HFFc6 (cell line): ENCODE measurements at regions not wholly inside any gene's neighbourhood (a gene's known extent, or its start where the extent isn't known, plus 50 kb on each side); places are given as distances from the start of the nearest gene placed in this dataset.

Experiments used
- DNase-seq: peaks from one replicate; pipeline ENCODE4 v3.0.0-alpha.2; 2018
- H3K27ac Mint-ChIP-seq: 2 replicates; pipeline ENCODE4 v1.8.0; 2020; ENCODE audit warnings: mild to moderate bottlenecking, mixed read lengths
- H3K27me3 Mint-ChIP-seq: 2 replicates; pipeline ENCODE4 v1.8.0; 2021; ENCODE audit warnings: mild to moderate bottlenecking, moderate library complexity, mixed read lengths; ENCODE audit not compliant: insufficient read depth
- H3K36me3 Mint-ChIP-seq: 2 replicates; pipeline ENCODE4 v1.8.0; 2021; ENCODE audit warnings: low read depth, mixed read lengths
- H3K4me1 Mint-ChIP-seq: 2 replicates; pipeline ENCODE4 v1.8.0; 2020; ENCODE audit warnings: low read depth, mixed read lengths
- H3K4me3 Mint-ChIP-seq: 2 replicates; pipeline ENCODE4 v1.8.0; 2020; ENCODE audit warnings: mild to moderate bottlenecking, moderate library complexity, mixed read lengths
- H3K9me3 Mint-ChIP-seq: 2 replicates; pipeline ENCODE4 v1.8.0; 2020; ENCODE audit warnings: mild to moderate bottlenecking, mixed read lengths
- TF ChIP-seq, protein P1 (sequence below): fragments of 200-600 bp; sonication (generic); IDR thresholded peaks from 2 replicates; pipeline ENCODE4 v1.5.0; 2021; ENCODE audit warnings: antibody characterized with exemption, mild to moderate bottlenecking

GRCh38 chr2:42879913-42880737 is 87.7 kb upstream of the HAAO start:
- TF ChIP-seq, protein P1, sequence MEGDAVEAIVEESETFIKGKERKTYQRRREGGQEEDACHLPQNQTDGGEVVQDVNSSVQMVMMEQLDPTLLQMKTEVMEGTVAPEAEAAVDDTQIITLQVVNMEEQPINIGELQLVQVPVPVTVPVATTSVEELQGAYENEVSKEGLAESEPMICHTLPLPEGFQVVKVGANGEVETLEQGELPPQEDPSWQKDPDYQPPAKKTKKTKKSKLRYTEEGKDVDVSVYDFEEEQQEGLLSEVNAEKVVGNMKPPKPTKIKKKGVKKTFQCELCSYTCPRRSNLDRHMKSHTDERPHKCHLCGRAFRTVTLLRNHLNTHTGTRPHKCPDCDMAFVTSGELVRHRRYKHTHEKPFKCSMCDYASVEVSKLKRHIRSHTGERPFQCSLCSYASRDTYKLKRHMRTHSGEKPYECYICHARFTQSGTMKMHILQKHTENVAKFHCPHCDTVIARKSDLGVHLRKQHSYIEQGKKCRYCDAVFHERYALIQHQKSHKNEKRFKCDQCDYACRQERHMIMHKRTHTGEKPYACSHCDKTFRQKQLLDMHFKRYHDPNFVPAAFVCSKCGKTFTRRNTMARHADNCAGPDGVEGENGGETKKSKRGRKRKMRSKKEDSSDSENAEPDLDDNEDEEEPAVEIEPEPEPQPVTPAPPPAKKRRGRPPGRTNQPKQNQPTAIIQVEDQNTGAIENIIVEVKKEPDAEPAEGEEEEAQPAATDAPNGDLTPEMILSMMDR, result no peak
- Mint-ChIP-seq H3K27me3 (no peaks in the 10 kb centered on the region; the same call in 1 of the 2 replicates), H3K9me3 (no peaks in the 10 kb centered on the region), H3K4me1 (peaks cover 33% of the 10 kb centered on the region), H3K27ac (no peak overlapping the region), H3K4me3 (no peak overlapping the region), H3K36me3 (no peaks in the 10 kb centered on the region)
- DNase-seq, result no peak

DNA sequence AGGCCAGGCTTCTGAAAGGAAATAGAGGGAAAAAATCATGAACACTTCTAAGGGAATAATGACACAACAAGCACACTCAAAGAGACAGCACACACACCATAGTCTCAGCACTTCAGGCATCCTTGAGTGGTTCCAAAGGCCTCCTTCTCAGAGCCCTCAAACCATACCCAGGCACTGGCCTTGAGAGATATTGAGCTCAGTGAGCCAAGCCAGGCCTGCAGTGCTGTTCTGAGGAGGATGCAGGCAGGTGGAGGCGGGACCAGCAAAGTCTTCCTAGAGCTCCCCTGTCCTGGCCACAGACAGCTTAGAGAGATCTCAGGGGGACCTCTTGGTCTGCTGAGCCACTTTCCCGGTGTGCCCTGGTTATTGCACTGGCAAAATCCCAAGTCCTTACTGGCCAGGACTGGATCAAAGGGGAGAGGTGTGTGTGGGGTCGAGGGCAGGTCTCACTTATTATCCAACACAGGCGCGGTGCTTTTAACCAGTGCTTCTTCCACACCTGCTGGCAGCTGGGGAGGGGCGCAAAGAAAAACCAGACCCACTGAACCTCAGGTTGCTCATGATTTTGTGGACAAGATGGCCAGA is 86.8 kb upstream of the HAAO start:
- Mint-ChIP-seq H3K27me3 (no peaks in the 10 kb centered on the region; the same call in 1 of the 2 replicates), H3K27ac (no peak overlapping the region), H3K9me3 (no peaks in the 10 kb centered on the region), H3K36me3 (no peaks in the 10 kb centered on the region), H3K4me3 (no peak overlapping the region), H3K4me1 (peaks cover 33% of the 10 kb centered on the region)
- TF ChIP-seq, protein P1, result no peak
- DNase-seq, result no peak

- no peaks in the 10 kb centered on the region for H3K36me3 Mint-ChIP-seq
- H3K9me3 Mint-ChIP-seq, result no peaks in the 10 kb centered on the region
- H3K4me1 Mint-ChIP-seq, result peaks cover 33% of the 10 kb centered on the region
- no peaks in the 10 kb centered on the region; the same call in 1 of the 2 replicates for H3K27me3 Mint-ChIP-seq
- TF ChIP-seq, protein P1, result no peak
- no peak overlapping the region for H3K4me3 Mint-ChIP-seq
- no peak overlapping the region for H3K27ac Mint-ChIP-seq
- no peak for DNase-seq
Observed at GRCh38 chr2:42878581-42878980, 86.2 kb upstream of the HAAO start.

DNA sequence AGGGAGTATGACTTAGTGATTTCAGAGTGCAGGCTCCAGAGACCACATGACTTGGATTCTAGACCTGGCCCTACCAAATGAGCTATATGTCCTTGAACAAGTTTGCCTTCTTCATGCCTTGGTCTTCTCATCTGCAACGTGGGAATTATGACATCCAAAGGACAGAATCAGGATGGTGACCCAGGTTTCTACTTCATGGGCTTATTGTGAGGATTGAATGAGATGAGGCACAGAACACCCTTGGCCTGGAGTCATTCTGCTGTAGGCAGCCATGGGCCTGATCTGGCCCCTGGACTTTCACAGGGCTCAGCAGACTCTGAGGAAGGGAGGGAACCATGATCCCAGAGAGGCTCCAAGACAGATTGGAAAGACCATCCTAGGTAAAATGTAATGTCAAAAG is 85.6 kb upstream of the HAAO start:
- no peak for DNase-seq
- no peaks in the 10 kb centered on the region for H3K9me3 Mint-ChIP-seq
- no peak overlapping the region for H3K27ac Mint-ChIP-seq
- peaks cover 35% of the 10 kb centered on the region for H3K4me1 Mint-ChIP-seq
- H3K36me3 Mint-ChIP-seq, result no peaks in the 10 kb centered on the region
- TF ChIP-seq, protein P1, result no peak
- H3K27me3 Mint-ChIP-seq, result no peaks in the 10 kb centered on the region; the same call in 1 of the 2 replicates
- no peak overlapping the region for H3K4me3 Mint-ChIP-seq

- Mint-ChIP-seq H3K4me1 (peaks cover 37% of the 10 kb centered on the region), H3K36me3 (no peaks in the 10 kb centered on the region), H3K27ac (no peak overlapping the region), H3K9me3 (no peaks in the 10 kb centered on the region), H3K4me3 (no peak overlapping the region), H3K27me3 (no peaks in the 10 kb centered on the region)
- no peak for DNase-seq
- TF ChIP-seq, protein P1, result no peak
Observed at GRCh38 chr2:42877511-42877910, 85.1 kb upstream of the HAAO start.
